Skeletal muscle tissue (tissue), 3 donors: ENCODE measurements at regions not wholly inside any gene's neighbourhood (a gene's known extent, or its start where the extent isn't known, plus 50 kb on each side); places are given as distances from the start of the nearest gene placed in this dataset.

ENCODE experiments used
- H3K27ac ChIP-seq: one replicate; pipeline ENCODE4 v1.7.0; 2013; ENCODE audit warnings: mild to moderate bottlenecking, low read depth, low read length, inconsistent platforms
- H3K27me3 ChIP-seq, 3 donors: one replicate each; pipeline ENCODE4 v1.7.0; 2013; ENCODE audit warnings: low read length in 3 of 3; ENCODE audit not compliant: control insufficient read depth in 3 of 3, insufficient read depth in 3 of 3
- H3K36me3 ChIP-seq, 3 donors: one replicate each; pipeline ENCODE4 v1.7.0; 2013; ENCODE audit warnings: low read length in 3 of 3; ENCODE audit not compliant: control insufficient read depth in 3 of 3, insufficient read depth in 3 of 3
- H3K4me1 ChIP-seq, 3 donors: one replicate each; pipeline ENCODE4 v1.7.0; 2013; ENCODE audit warnings: low read length in 3 of 3, mild to moderate bottlenecking in 3 of 3; ENCODE audit not compliant: control insufficient read depth in 3 of 3, insufficient read depth in 3 of 3
- H3K4me3 ChIP-seq, 3 donors: one replicate each; pipeline ENCODE4 v1.7.0; 2013; ENCODE audit warnings: low read length in 3 of 3
- H3K9ac ChIP-seq, 3 donors: one replicate each; pipeline ENCODE4 v1.7.0; 2013; ENCODE audit warnings: low read length in 3 of 3, mild to moderate bottlenecking in 3 of 3, moderate library complexity in 2 of 3, low read depth in 1 of 3
- H3K9me3 ChIP-seq, 3 donors: one replicate each; pipeline ENCODE4 v1.7.0; 2013; ENCODE audit warnings: low read length in 3 of 3; ENCODE audit not compliant: control insufficient read depth in 3 of 3
- donor health status: Osteomylitis.

- Histone ChIP-seq H3K4me1 (peaks cover 2 to 11% (median 2%) of the 10 kb centered on the region in 3 donors), H3K9ac (no peak overlapping the region), H3K27me3 (no peaks in the 10 kb centered on the region), H3K27ac (no peak overlapping the region), H3K36me3 (no peaks in the 10 kb centered on the region), H3K9me3 (no peaks in the 10 kb centered on the region), H3K4me3 (no peak overlapping the region)
Observed at GRCh38 chr10:43811871-43812270, 163.2 kb upstream of the ZNF32 start.

GRCh38 chr10:43809211-43809930 is 160.7 kb upstream of the ZNF32 start:
- no peaks in the 10 kb centered on the region for H3K27me3 ChIP-seq
- H3K4me1 ChIP-seq: peaks cover 0 to 2% (median 0%) of the 10 kb centered on the region in 3 donors
- H3K9ac ChIP-seq: no peak overlapping the region
- H3K36me3 ChIP-seq: no peaks in the 10 kb centered on the region
- peak overlapping the region; percentile 32 for H3K27ac ChIP-seq
- no peak overlapping the region for H3K4me3 ChIP-seq
- no peaks in the 10 kb centered on the region for H3K9me3 ChIP-seq

DNA sequence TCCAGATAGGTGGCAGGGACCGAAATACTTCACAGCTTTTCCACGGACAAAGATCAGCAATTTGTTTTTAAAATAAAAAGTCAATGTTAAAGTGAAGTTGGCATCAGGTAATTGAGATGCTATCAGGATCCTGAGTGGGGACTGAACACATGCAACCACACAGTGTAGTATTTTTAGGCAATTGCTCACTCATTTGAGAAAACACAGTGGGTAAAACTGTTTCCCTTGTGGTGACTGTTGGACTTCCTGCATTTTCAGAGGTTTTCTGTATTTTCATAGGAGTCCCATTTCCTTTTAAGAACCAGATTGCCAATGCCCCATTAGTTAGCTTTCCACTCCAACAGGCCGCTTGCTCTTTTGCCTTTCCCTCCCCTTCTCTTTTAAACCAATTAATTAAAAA is 159.5 kb upstream of the ZNF32 start:
- no peak overlapping the region for H3K27ac ChIP-seq
- H3K9ac ChIP-seq: no peak overlapping the region
- no peak overlapping the region for H3K4me3 ChIP-seq
- H3K4me1 ChIP-seq: peaks cover 0 to 2% (median 0%) of the 10 kb centered on the region in 3 donors
- H3K9me3 ChIP-seq: no peaks in the 10 kb centered on the region
- no peaks in the 10 kb centered on the region for H3K27me3 ChIP-seq
- H3K36me3 ChIP-seq: no peaks in the 10 kb centered on the region

- no peak overlapping the region for H3K27ac ChIP-seq
- H3K9ac ChIP-seq: no peak overlapping the region
- no peaks in the 10 kb centered on the region for H3K27me3 ChIP-seq
- no peaks in the 10 kb centered on the region for H3K36me3 ChIP-seq
- no peak overlapping the region for H3K4me3 ChIP-seq
- H3K4me1 ChIP-seq: peaks cover 0 to 2% (median 0%) of the 10 kb centered on the region in 3 donors
- H3K9me3 ChIP-seq: no peaks in the 10 kb centered on the region
Observed at GRCh38 chr10:43806831-43807640, 158.4 kb upstream of the ZNF32 start.

DNA sequence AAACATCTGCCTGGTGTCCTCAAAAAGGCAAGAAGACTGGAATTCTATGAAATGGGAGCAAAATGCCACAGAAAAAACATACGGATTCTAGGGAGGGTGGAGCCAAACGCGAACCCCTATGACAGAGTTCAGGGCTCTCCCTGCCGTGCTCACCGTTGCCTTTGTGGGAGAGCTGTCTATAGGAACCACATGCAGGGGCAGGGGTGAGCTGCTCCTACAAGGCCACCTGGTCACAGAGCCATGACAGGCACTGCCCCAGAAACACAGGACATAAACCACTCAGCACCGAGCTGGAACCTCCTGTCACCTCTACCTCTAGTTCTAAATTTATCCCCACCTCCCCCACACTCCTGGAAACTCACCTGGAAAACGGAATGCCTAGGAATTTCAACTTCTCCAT is 155.1 kb upstream of the ZNF32 start:
- Histone ChIP-seq H3K4me1 (peaks cover 0 to 2% (median 0%) of the 10 kb centered on the region in 3 donors), H3K36me3 (no peaks in the 10 kb centered on the region), H3K4me3 (no peak overlapping the region), H3K9me3 (no peaks in the 10 kb centered on the region), H3K27me3 (no peaks in the 10 kb centered on the region), H3K9ac (no peak overlapping the region), H3K27ac (no peak overlapping the region)

DNA sequence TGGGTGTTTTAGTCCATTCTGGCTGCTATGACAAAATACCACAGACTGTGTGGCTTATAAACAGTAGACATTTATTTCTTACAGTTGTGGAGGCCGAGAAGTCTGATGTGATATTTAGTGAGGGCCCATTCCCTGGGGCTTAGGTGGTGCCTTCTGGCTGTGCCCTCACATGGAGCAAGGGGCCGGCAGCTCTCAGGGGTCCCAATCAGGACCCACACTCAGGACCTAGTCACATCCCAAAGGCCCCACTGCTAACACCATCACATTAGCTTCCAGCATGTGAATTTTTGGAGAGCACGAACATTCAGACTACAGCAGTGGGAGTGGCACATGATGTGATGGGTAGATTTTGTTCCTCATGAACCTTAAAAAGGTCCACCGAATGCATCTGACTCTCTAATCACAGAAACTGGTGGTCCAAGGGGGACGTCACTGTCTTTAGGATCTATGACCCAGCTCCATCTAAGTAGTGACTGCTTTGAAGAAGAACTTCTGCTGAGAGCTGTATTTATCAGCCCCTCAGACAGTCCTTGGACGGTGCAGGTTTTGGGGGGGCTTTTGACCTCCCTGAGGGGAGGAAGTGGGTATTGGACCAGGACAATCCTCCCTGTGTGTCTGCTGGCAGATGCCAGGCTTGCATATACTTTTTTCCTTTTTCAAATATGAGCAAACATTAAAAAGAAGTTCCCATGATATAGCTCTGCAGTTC is 154.5 kb upstream of the ZNF32 start:
- H3K4me1 ChIP-seq: peaks cover 0 to 2% (median 0%) of the 10 kb centered on the region in 3 donors
- no peaks in the 10 kb centered on the region for H3K9me3 ChIP-seq
- H3K36me3 ChIP-seq: no peaks in the 10 kb centered on the region
- H3K27ac ChIP-seq: no peak overlapping the region
- no peak overlapping the region for H3K9ac ChIP-seq
- no peaks in the 10 kb centered on the region for H3K27me3 ChIP-seq
- H3K4me3 ChIP-seq: no peak overlapping the region

DNA sequence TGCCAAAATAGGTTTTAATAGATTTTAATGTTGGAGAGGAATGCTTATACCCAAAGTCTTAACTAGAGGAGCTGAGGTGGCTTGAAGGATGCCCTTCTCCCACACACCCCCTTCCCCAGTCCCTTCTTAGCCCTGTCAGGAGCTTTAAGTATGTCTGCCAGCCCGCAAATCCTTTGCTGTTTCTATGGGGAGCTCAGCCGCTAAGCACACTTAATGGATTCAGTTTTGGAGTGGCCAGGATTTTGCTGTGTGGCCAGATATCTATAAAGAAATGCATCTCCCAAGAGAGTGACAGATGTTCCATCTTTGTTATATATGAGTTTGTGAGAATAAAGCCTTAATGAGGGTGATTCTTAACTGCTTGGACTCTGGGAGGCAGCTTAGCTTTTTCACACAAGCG is 152.9 kb upstream of the ZNF32 start:
- Histone ChIP-seq H3K27me3 (no peaks in the 10 kb centered on the region), H3K4me1 (peaks cover 0 to 2% (median 0%) of the 10 kb centered on the region in 3 donors), H3K4me3 (no peak overlapping the region), H3K27ac (peak overlapping the region; percentile 36), H3K9me3 (no peaks in the 10 kb centered on the region), H3K36me3 (no peaks in the 10 kb centered on the region), H3K9ac (no peak overlapping the region)

DNA sequence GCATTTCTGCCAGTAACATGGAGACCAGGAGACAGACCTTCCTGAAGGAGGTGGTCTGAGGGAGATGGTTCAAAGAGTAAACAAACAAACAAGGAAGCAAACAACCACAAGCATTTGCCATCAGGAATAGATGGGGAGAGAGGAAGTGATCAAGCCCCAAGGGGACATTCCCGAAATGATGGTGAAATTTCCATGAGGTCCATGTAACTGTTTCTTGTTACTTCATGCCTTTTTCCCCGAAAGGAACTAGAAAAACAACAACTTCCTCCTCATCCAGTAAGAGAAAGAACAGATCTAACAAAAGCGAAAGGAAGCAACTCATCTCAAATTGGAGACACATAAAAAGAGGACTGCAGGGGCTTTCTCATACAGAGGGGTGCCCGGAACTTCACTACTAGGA is 152.5 kb upstream of the ZNF32 start:
- no peaks in the 10 kb centered on the region for H3K27me3 ChIP-seq
- H3K9ac ChIP-seq: no peak overlapping the region
- peaks cover 0 to 2% (median 0%) of the 10 kb centered on the region in 3 donors for H3K4me1 ChIP-seq
- H3K4me3 ChIP-seq: no peak overlapping the region
- no peaks in the 10 kb centered on the region for H3K9me3 ChIP-seq
- peak overlapping the region; percentile 64 for H3K27ac ChIP-seq
- H3K36me3 ChIP-seq: no peaks in the 10 kb centered on the region

- peaks cover 0 to 4% (median 2%) of the 10 kb centered on the region in 3 donors for H3K4me1 ChIP-seq
- no peaks in the 10 kb centered on the region for H3K36me3 ChIP-seq
- no peaks in the 10 kb centered on the region for H3K27me3 ChIP-seq
- H3K4me3 ChIP-seq: no peak overlapping the region
- no peaks in the 10 kb centered on the region for H3K9me3 ChIP-seq
- no peak overlapping the region for H3K27ac ChIP-seq
- H3K9ac ChIP-seq: no peak overlapping the region
Observed at GRCh38 chr10:43796781-43797180, 148.1 kb upstream of the ZNF32 start.

- Histone ChIP-seq H3K27me3 (no peaks in the 10 kb centered on the region), H3K4me3 (no peak overlapping the region), H3K36me3 (no peaks in the 10 kb centered on the region), H3K9me3 (no peaks in the 10 kb centered on the region), H3K27ac (no peak overlapping the region), H3K9ac (no peak overlapping the region), H3K4me1 (peaks cover 0 to 4% (median 3%) of the 10 kb centered on the region in 3 donors)
Observed at GRCh38 chr10:43795639-43796038, 147.0 kb upstream of the ZNF32 start.
